C1 segment of cervical spinal cord (tissue), 14 donors: ENCODE measurements at regions not wholly inside any gene's neighbourhood (a gene's known extent, or its start where the extent isn't known, plus 50 kb on each side); places are given as distances from the start of the nearest gene placed in this dataset.
"Not testable (repeated sequence)": the region's sequence is repeated elsewhere in the genome, so short reads cannot be mapped to it uniquely, and the experiment has no call there.

Source experiments
- DNase-seq, 14 donors: peaks; one replicate each; lab custom pipeline; 2025; lab: John Stamatoyannopoulos, UW

GRCh38 chr11:114802878-114803277, 124.6 kb downstream of the NXPE2 start:
- DNase-seq, result no peak

DNA sequence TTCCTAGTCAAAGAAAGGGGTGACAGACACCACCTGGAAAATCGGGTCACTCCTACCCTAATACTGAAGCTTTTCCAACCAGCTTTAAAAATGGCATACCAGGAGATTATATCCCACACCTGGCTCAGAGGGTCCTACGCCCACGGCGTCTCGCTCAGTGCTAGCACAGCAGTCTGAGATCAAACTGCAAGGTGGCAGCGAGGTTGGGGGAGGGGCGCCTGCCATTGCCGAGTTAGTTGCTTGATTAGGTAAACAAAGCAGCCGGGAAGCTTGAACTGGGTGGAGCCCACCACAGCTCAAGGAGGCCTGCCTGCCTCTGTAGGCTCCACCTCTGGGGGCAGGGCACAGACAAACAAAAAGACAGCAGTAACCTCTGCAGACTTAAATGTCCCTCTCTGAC, 127.1 kb downstream of the NXPE2 start:
- not testable (repeated sequence) for DNase-seq

DNA sequence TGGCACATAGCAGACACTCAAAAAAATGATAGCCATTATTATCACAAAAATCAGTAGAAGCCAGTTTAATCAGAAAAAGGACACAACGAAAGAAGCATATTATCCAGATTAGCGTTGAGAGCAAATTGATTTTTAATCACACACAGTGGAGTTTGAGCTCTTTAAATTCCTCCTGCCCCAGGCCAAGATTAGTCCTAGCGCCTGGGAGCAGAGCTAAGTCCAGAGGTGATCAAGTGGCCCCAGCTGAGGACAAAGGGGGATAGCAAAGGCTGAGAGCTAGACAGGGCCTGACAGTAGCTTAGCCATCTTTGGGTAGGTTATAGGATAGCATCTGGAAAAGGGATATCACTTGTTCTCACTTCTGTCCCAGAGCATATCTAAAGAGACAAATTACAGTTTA, 133.6 kb downstream of the NXPE2 start:
- DNase-seq, result no peak

- no peak for DNase-seq
Observed at GRCh38 chr11:114812733-114813132, 134.4 kb downstream of the NXPE2 start.

- peak in 2 of 14 donors; percentile 30 to 92 for DNase-seq
Observed at GRCh38 chr11:114813189-114813718, 134.9 kb downstream of the NXPE2 start.

GRCh38 chr11:114815176-114815575, 136.8 kb downstream of the NXPE2 start:
- DNase-seq, result no peak

- no peak for DNase-seq
Observed at GRCh38 chr11:114815761-114816160, 137.4 kb downstream of the NXPE2 start.

- DNase-seq, result no peak
Observed at GRCh38 chr11:114816791-114817190, 138.5 kb downstream of the NXPE2 start.

DNA sequence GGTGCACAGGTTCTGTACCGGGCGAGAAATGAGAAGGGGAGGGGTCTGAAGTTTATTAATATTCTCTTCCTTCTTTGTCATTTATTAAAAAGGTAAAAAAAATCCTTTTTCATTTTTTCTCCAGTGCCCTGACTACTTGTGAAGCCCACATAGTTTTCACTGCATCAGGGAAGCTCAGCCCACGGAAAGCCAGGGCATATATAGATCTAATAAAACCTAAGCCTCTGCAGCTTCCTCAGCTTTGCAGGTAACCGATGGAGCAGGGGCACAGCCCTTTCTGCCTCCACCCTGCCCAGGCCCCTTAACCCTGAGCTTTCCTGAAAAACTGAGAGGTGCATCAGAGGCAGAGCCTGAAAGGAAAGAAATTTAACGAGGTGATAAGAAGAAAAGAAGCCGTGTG, 140.1 kb downstream of the NXPE2 start:
- DNase-seq, result no peak

GRCh38 chr11:114819028-114819427, 140.7 kb downstream of the NXPE2 start:
- DNase-seq, result no peak

GRCh38 chr11:114820621-114821020, 142.3 kb downstream of the NXPE2 start:
- DNase-seq, result no peak

DNA sequence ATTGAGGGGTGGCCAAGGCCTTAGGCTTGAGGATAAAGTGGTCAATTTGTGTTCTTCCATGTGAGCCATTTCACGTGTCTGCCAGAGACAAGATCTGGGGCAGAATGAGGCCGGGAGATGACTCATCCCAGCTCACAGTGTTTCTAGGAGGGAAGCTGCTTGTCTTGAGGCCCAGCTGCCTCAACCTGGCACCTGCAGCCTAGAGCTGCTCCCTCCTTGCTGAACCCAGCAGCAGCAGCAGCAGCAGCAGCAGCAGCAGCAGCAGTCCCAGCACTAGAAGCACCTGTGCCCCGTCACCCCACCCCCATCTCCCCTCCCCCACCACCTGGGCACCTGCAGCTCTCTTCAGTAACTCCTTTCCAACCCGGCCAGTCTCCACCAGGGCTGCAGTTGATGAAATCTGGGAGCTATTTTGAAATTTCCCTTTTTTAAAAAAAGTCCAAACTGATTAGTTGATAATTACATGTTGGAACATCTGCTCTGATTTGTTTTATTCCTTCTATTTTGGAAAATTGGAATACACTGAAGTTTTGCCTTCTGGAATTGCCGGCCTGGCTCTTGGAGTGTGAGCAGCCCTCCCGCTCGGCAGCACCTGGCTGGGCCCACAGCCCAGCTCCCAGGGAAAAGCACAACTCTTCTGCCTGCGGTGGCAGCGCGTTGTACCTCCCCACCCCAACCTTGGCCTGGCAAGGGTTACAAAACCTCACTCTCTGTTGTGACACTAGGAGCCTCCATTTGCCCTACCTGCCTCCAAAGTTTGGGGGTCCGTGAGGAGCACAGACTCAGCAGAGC, 143.5 kb downstream of the NXPE2 start:
- no peak for DNase-seq

- no peak for DNase-seq
Observed at GRCh38 chr11:114826910-114827442, 148.6 kb downstream of the NXPE2 start.

DNA sequence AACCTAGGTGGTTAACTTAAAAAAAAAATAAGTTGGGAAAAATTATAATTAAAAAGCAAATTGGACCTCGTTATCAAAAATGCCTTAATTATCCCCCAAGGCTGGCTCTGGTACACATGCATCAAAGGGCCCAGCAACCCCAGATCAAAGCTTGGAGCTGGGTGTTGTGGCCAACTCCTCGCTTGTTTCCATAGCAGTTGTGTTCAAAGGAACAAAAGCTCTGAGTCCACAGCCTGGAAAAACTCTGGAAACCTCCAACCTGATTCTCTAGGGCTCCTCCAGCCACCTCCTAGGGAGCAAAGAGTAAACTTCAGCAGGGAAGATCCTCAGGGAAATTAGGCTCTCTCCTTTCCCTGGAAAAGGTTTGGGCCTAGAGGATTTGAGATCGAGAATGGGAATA, 149.4 kb downstream of the NXPE2 start:
- DNase-seq, result no peak

GRCh38 chr11:114832532-114833125, 154.3 kb downstream of the NXPE2 start:
- DNase-seq, result no peak

- DNase-seq, result no peak
Observed at GRCh38 chr11:114836161-114836560, 157.8 kb downstream of the NXPE2 start.

- no peak for DNase-seq
Observed at GRCh38 chr11:114844896-114845295, 166.6 kb downstream of the NXPE2 start.

DNA sequence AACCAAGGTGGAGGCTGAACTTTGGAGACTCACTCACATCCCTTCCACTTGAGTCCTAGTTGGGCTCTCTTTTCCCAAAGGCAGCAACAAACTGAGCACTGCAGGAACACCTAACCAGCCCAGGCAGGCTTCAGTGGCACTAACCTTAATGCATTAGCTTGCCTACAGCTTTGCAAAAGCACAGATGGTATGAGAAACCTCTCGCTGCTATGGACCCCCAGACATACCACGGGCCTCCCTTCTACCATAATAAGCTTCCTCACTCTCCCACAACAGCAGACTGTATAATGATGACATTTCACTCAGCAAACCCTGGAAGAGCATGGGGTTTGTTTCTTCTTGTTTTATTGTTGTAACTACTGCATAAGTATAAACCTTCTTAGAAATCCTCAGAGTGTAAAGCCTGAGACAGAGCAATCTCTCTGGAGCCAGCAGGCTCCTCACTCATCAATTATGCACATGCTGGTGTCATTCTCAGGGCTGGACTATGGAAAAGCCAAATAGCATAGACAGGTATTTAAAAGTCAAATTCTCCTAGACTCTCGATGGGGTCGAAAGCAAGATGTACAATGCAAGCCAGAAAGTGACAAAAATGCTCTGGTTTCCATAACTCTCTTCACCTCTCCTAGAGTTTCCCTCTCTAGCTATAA, 167.6 kb downstream of the NXPE2 start:
- no peak for DNase-seq

- peak in 12 of 14 donors; percentile 2 to 91 (median 36) for DNase-seq
Observed at GRCh38 chr11:114846416-114846791, 168.1 kb downstream of the NXPE2 start.

- no peak for DNase-seq
Observed at GRCh38 chr11:114847306-114847975, 169.1 kb downstream of the NXPE2 start.

GRCh38 chr11:114848027-114848426, 169.7 kb downstream of the NXPE2 start:
- no peak for DNase-seq

DNA sequence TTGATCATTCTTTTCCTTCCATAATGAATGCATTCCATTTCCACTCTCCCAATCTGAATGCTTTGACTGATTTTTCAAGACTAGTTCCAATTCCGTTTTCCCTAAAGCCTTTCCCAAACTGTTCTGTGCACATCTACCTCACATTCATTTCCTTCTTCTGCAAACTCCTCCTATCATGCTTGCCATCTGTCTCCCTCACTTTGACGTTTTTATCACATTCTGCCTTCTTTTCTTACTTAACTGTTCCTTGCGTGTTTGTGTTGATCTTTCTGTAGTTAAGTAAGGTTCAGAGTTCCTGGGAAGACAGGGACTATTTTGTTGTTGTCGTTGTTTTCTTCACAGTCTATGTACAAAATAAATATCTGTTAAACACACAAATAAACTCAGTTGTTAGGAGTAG, 179.0 kb downstream of the NXPE2 start:
- no peak for DNase-seq
